Right lobe of liver (tissue), 4 donors: ENCODE measurements at regions not wholly inside any gene's neighbourhood (a gene's known extent, or its start where the extent isn't known, plus 50 kb on each side); places are given as distances from the start of the nearest gene placed in this dataset.

ENCODE experiments used
- CTCF ChIP-seq, 4 donors: fragments of 200-600 bp in 3 of 4; fragments of 450-650 bp in 1 of 4; IDR thresholded peaks; one replicate each; pipeline versions ENCODE4 v1.5.1 to v1.8.0; 2016 to 2022; ENCODE audit warnings: antibody characterized with exemption in 4 of 4, mild to moderate bottlenecking in 2 of 4
- POLR2A ChIP-seq: fragments of 450-650 bp; IDR thresholded peaks from one replicate; pipeline ENCODE4 v1.6.1; 2017; ENCODE audit warnings: antibody characterized with exemption, mild to moderate bottlenecking
- donor health status: DM: no; HTN: no; CAD: no.
- donor health status: DM: no; HTN: no; CAD: no.
- donor health status: DM: no; HTN: yes; CAD: no.

- TF ChIP-seq CTCF (IDR thresholded peaks at IDR 0.05) (no peak), POLR2A (no peak)
Measured at GRCh38 chr10:14433147-14433546, 102.4 kb upstream of the FRMD4A start.
